ENCODE measurements at regions not wholly inside any gene's neighbourhood (a gene's known extent, or its start where the extent isn't known, plus 50 kb on each side); places are given as distances from the start of the nearest gene placed in this dataset.

GRCh38 chr2:18829251-18829902 lies 240.0 kb upstream of the NT5C1B start:
- H3K4me3 ChIP-seq (ENCODE audit: low read depth, low read length), result no peak overlapping the region
- DNase-seq (ENCODE audit: low read depth), result no peak
- TF ChIP-seq CTCF (IDR thresholded peaks at IDR 0.05; ENCODE audit: low read depth, low read length, missing control alignments), result no peak
- in situ Hi-C loops (cut with HindIII; ENCODE audit: low sequenced_read_pairs), result no loop called here

GRCh38 chr2:18828296-18828695 lies 238.9 kb upstream of the NT5C1B start:
- in situ Hi-C loops (cut with HindIII; ENCODE audit: low sequenced_read_pairs), result no loop called here
- no peak for DNase-seq (ENCODE audit: low read depth)
- no peak for TF ChIP-seq CTCF (IDR thresholded peaks at IDR 0.05; ENCODE audit: low read depth, low read length, missing control alignments)
- H3K4me3 ChIP-seq (ENCODE audit: low read depth, low read length), result no peak overlapping the region

DNA sequence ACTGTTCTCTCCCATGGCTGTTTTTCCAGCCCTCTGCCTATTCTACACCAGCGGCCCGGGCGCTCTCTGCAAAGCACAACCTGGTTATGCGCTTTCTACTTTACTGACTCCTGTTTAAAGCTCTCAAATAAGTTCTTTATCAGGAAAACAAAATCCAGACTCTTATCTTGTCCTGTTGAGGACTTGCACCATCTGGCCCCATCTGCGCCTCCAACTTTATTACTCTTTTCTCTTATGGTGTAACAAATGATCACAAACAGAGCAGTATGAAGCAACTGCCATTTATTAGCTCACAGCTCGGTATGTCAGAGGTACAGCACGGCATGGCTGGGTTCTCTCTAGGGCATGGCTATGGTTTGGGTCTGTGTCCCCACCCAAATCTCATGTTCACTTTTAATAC lies 236.5 kb upstream of the NT5C1B start:
- no peak overlapping the region for H3K4me3 ChIP-seq (ENCODE audit: low read depth, low read length)
- no peak for DNase-seq (ENCODE audit: low read depth)
- in situ Hi-C loops (cut with HindIII; ENCODE audit: low sequenced_read_pairs), result no loop called here
- TF ChIP-seq CTCF (IDR thresholded peaks at IDR 0.05; ENCODE audit: low read depth, low read length, missing control alignments), result no peak

- in situ Hi-C loops (cut with HindIII; ENCODE audit: low sequenced_read_pairs), result no loop called here
- DNase-seq (ENCODE audit: low read depth), result no peak
- TF ChIP-seq CTCF (IDR thresholded peaks at IDR 0.05; ENCODE audit: low read depth, low read length, missing control alignments), result no peak
- H3K4me3 ChIP-seq (ENCODE audit: low read depth, low read length), result no peak overlapping the region
Observed at GRCh38 chr2:18824915-18825314, 235.5 kb upstream of the NT5C1B start.

DNA sequence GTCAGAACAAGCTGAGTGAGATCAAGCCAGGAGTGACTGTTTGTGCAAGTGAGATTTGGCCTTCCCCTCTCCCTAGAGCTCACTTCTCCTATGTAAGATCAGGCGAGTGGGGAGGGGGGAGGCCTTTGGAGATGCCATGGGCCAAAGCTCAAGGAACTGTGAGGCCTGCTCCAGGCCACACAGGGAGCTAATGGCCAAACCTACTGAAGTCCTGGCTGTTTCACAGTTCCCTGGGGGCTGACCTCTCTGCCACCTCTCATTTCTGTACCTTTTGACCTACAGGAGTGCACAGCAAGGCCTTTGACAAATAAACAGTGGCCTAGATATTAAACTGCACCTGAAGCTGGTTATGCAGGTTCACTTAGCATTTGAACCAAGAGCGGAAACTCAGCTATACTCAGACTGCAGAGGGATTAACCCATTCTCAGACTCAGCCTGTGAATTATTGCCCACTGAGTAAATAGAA lies 235.0 kb upstream of the NT5C1B start:
- H3K4me3 ChIP-seq (ENCODE audit: low read depth, low read length), result no peak overlapping the region
- TF ChIP-seq CTCF (IDR thresholded peaks at IDR 0.05; ENCODE audit: low read depth, low read length, missing control alignments), result no peak
- DNase-seq (ENCODE audit: low read depth), result no peak
- in situ Hi-C loops (cut with HindIII; ENCODE audit: low sequenced_read_pairs), result no loop called here

- no peak for TF ChIP-seq CTCF (IDR thresholded peaks at IDR 0.05; ENCODE audit: low read depth, low read length, missing control alignments)
- no peak overlapping the region for H3K4me3 ChIP-seq (ENCODE audit: low read depth, low read length)
- in situ Hi-C loops (cut with HindIII; ENCODE audit: low sequenced_read_pairs), result no loop called here
- no peak for DNase-seq (ENCODE audit: low read depth)
Observed at GRCh38 chr2:18821431-18821830, 232.1 kb upstream of the NT5C1B start.

Measured in astrocyte of the cerebellum (primary cell).